CD4-positive, alpha-beta T cell (primary cell): ENCODE measurements at regions not wholly inside any gene's neighbourhood (a gene's known extent, or its start where the extent isn't known, plus 50 kb on each side); places are given as distances from the start of the nearest gene placed in this dataset.
A peak's percentile ranks its signal among the peaks of the same experiment; 100 is the strongest.

Experiments
- ATAC-seq: fragments of 200-7000 bp; cut with Tn5 transposase; one replicate; pipeline ENCODE4 v1.10.0; 2022; ENCODE audit warnings: mild to moderate bottlenecking; ENCODE audit not compliant: poor library complexity
- CTCF ChIA-PET: fragments of 350-600 bp; sonication (Branson Sonifier 250); formaldehyde crosslinking; loops from one replicate; lab custom pipeline; 2021; ENCODE audit warnings: antibody characterized with exemption, inconsistent platforms; lab: Charles Lee
- POLR2A ChIA-PET: fragments of 350-600 bp; sonication (Branson Sonifier 250); formaldehyde crosslinking; loops from one replicate; lab custom pipeline; 2021; ENCODE audit warnings: antibody characterized with exemption, inconsistent platforms; lab: Charles Lee
- DNase-seq, 14 experiments: peaks; one replicate each; pipeline ENCODE4 v3.0.0-alpha.2; 2013 to 2020; ENCODE audit warnings: mixed read lengths in 2 of 14
- H3K27ac ChIP-seq, 2 donors: one replicate each; pipeline versions ENCODE4 v1.5.1 to v1.7.0; 2013; ENCODE audit warnings: low read length in 2 of 2, low read depth in 1 of 2, mild to moderate bottlenecking in 1 of 2
- H3K27me3 ChIP-seq, 2 experiments: 1 replicate in 1 of 2; 2 replicates in 1 of 2; pipeline versions ENCODE4 v1.6.1 to v1.7.0; 2013; ENCODE audit warnings: low read length in 2 of 2, control low read depth in 1 of 2, mild to moderate bottlenecking in 1 of 2, moderate library complexity in 1 of 2; ENCODE audit not compliant: insufficient read depth in 2 of 2, control insufficient read depth in 1 of 2
- H3K36me3 ChIP-seq: one replicate; pipeline ENCODE4 v1.6.1; 2013; ENCODE audit warnings: low read length, control low read depth; ENCODE audit not compliant: insufficient read depth
- H3K4me1 ChIP-seq: one replicate; pipeline ENCODE4 v1.6.1; 2013; ENCODE audit warnings: low read length, control low read depth; ENCODE audit not compliant: insufficient read depth
- H3K4me3 ChIP-seq: one replicate; pipeline ENCODE4 v1.5.1; 2013; ENCODE audit warnings: mild to moderate bottlenecking, low read length, moderate library complexity
- H3K9me3 ChIP-seq, 2 experiments: 1 replicate in 1 of 2; 2 replicates in 1 of 2; pipeline versions ENCODE4 v1.6.1 to v1.7.0; 2013; ENCODE audit warnings: low read length in 2 of 2, mild to moderate bottlenecking in 2 of 2, control low read depth in 1 of 2, moderate library complexity in 1 of 2; ENCODE audit not compliant: control insufficient read depth in 1 of 2, insufficient read depth in 1 of 2
- H3K27ac Mint-ChIP-seq: one replicate; pipeline ENCODE4 v1.8.0; 2020; ENCODE audit warnings: mixed read lengths
- H3K27me3 Mint-ChIP-seq: one replicate; pipeline ENCODE4 v1.8.0; 2021; ENCODE audit warnings: mixed read lengths
- H3K36me3 Mint-ChIP-seq: one replicate; pipeline ENCODE4 v1.8.0; 2021; ENCODE audit warnings: low read depth, mixed read lengths
- H3K4me1 Mint-ChIP-seq: one replicate; pipeline ENCODE4 v1.8.0; 2021; ENCODE audit warnings: low read depth, mixed read lengths
- H3K4me3 Mint-ChIP-seq: one replicate; pipeline ENCODE4 v1.8.0; 2020; ENCODE audit warnings: mild to moderate bottlenecking, mixed read lengths
- H3K9me3 Mint-ChIP-seq: one replicate; pipeline ENCODE4 v1.8.0; 2020; ENCODE audit warnings: mixed read lengths
- CTCF ChIP-seq: fragments of 200-600 bp; IDR thresholded peaks from one replicate; pipeline ENCODE4 v1.8.0; 2022; ENCODE audit warnings: antibody characterized with exemption, mild to moderate bottlenecking
- intact Hi-C, 2 experiments: fragments of 100-400 bp; cut with DNase I in 1 of 2; cut with micrococcal nuclease in 1 of 2; formaldehyde crosslinking; loops; one replicate each; pipeline versions ENCODE4 v1.15.1 to v1.9.0; 2023 to 2025; cut with DNase I, micrococcal nuclease

- H3K27me3 ChIP-seq, result no peaks in the 10 kb centered on the region
- ChIA-PET CTCF (no interaction called here), POLR2A (no interaction called here)
- H3K4me1 ChIP-seq, result peaks cover 38% of the 10 kb centered on the region
- H3K4me3 ChIP-seq, result no peak overlapping the region
- H3K27ac Mint-ChIP-seq, result peak overlapping the region; percentile 60
- no peak overlapping the region for H3K27ac ChIP-seq
- DNase-seq (no peak), ATAC-seq (no peak)
- TF ChIP-seq CTCF, result no peak
- H3K36me3 Mint-ChIP-seq, result peaks cover 35% of the 10 kb centered on the region
- intact Hi-C loops, result no loop called here
- no peaks in the 10 kb centered on the region for H3K9me3 ChIP-seq
- H3K27me3 Mint-ChIP-seq, result no peaks in the 10 kb centered on the region
- no peaks in the 10 kb centered on the region for H3K36me3 ChIP-seq
- H3K9me3 Mint-ChIP-seq, result no peaks in the 10 kb centered on the region
- no peak overlapping the region for H3K4me3 Mint-ChIP-seq
- peaks cover 38% of the 10 kb centered on the region for H3K4me1 Mint-ChIP-seq
These were observed 67.3 kb downstream of the VCPKMT start for GRCh38 chr14:50049093-50049492.

GRCh38 chr14:50049703-50050570 is 66.4 kb downstream of the VCPKMT start:
- H3K36me3 ChIP-seq, result no peaks in the 10 kb centered on the region
- intact Hi-C loops, result no loop called here
- POLR2A ChIA-PET, result interaction anchor here (1.1 kb wide), 1 partner anchor 187 kb away, joined by 3 read pairs; no protein-coding TSS in a partner anchor

GRCh38 chr14:50051106-50051505 is 65.3 kb downstream of the VCPKMT start:
- Mint-ChIP-seq H3K4me1 (peaks cover 22% of the 10 kb centered on the region), H3K27me3 (no peaks in the 10 kb centered on the region), H3K27ac (no peak overlapping the region), H3K9me3 (no peaks in the 10 kb centered on the region), H3K4me3 (no peak overlapping the region), H3K36me3 (peaks cover 32% of the 10 kb centered on the region)
- Histone ChIP-seq H3K9me3 (no peaks in the 10 kb centered on the region), H3K4me3 (no peak overlapping the region), H3K36me3 (no peaks in the 10 kb centered on the region), H3K27me3 (no peaks in the 10 kb centered on the region), H3K4me1 (peaks cover 18% of the 10 kb centered on the region), H3K27ac (no peak overlapping the region)
- intact Hi-C loops, result no loop called here
- CTCF ChIA-PET, result interaction anchor here (1.6 kb wide), 1 partner anchor 53 kb away, joined by 3 read pairs; no protein-coding TSS in a partner anchor
- no peak for TF ChIP-seq CTCF
- POLR2A ChIA-PET, result no interaction called here
- no peak for ATAC-seq
- no peak for DNase-seq

More at GRCh38 chr14:50049703-50050570, 66.4 kb downstream of the VCPKMT start:
- CTCF ChIA-PET, result interaction anchor here (1.6 kb wide), 1 partner anchor 55 kb away, joined by 3 read pairs; no protein-coding TSS in a partner anchor
- Mint-ChIP-seq H3K9me3 (no peaks in the 10 kb centered on the region), H3K27me3 (no peaks in the 10 kb centered on the region), H3K27ac (peak overlapping the region; percentile 60), H3K4me3 (no peak overlapping the region), H3K4me1 (peaks cover 30% of the 10 kb centered on the region), H3K36me3 (peaks cover 35% of the 10 kb centered on the region)
- DNase-seq, result no peak
- Histone ChIP-seq H3K4me3 (no peak overlapping the region), H3K9me3 (no peaks in the 10 kb centered on the region), H3K27ac (no peak overlapping the region), H3K4me1 (peaks cover 30% of the 10 kb centered on the region), H3K27me3 (no peaks in the 10 kb centered on the region)
- TF ChIP-seq CTCF, result no peak
- no peak for ATAC-seq
